SIG-M5 treated with dmso at 0.1 percent for 504 hours (cell line): ENCODE measurements at regions not wholly inside any gene's neighbourhood (a gene's known extent, or its start where the extent isn't known, plus 50 kb on each side); places are given as distances from the start of the nearest gene placed in this dataset.
"Not testable (repeated sequence)": the region's sequence is repeated elsewhere in the genome, so short reads cannot be mapped to it uniquely, and the experiment has no call there.

Experiments used
- DNase-seq: peaks from one replicate; lab custom pipeline; 2025; ENCODE audit not compliant: unreplicated experiment; lab: John Stamatoyannopoulos, UW

- DNase-seq: no peak
Observed at GRCh38 chr12:83642205-83642604, 955.5 kb downstream of the TMTC2 start.

GRCh38 chr12:83641789-83642188, 955.1 kb downstream of the TMTC2 start:
- no peak for DNase-seq

GRCh38 chr12:83634726-83635267, 948.1 kb downstream of the TMTC2 start:
- no peak for DNase-seq

DNA sequence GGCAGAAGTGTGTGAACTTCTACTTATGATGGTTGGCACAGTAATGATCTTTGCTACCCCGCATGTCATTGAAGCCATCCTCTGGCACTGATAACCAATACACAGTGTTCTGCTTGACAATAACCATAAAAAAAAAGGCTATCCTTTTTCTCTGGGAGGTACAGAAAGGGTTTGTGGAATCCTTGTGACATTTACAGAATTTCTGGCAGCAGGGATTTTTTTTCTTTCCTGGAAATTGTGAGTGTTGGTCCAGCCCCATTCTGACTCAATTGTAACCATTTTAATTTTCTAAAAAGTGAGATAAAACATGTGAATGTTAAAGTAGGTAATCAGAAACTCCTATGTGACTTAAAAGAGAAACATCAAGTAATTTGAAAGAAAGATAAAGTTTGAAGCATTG, 943.8 kb downstream of the TMTC2 start:
- no peak for DNase-seq

GRCh38 chr12:83629931-83630330, 943.2 kb downstream of the TMTC2 start:
- no peak for DNase-seq

GRCh38 chr12:83622205-83622604, 935.5 kb downstream of the TMTC2 start:
- no peak for DNase-seq

- DNase-seq: no peak
Observed at GRCh38 chr12:83619973-83620372, 933.3 kb downstream of the TMTC2 start.

GRCh38 chr12:83615152-83615551, 928.4 kb downstream of the TMTC2 start:
- no peak for DNase-seq

GRCh38 chr12:83613586-83614110, 926.9 kb downstream of the TMTC2 start:
- DNase-seq: no peak

GRCh38 chr12:83603106-83603505, 916.4 kb downstream of the TMTC2 start:
- no peak for DNase-seq

- DNase-seq: no peak
Observed at GRCh38 chr12:83575326-83575725, 888.6 kb downstream of the TMTC2 start.

DNA sequence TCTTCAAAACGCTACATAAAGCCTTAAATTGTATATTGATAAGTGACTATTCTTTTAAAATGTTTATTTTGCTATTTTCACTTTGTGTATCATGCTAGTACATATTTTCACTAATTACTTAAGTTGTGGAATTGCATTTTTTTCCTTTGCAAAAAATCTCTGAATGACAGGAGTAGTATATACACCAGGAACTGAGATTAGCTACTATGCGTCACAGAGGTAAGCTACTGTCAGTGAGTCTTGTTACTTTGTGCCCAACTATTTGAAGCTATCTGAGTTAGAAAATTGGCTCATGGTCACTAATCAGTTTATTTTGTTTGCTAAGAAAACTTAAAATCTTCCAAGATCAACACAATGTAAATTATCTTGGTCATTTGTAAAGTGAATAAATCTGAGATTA, 887.4 kb downstream of the TMTC2 start:
- no peak for DNase-seq

GRCh38 chr12:83573671-83574070, 887.0 kb downstream of the TMTC2 start:
- DNase-seq: peak; percentile 56

GRCh38 chr12:83559650-83560049, 872.9 kb downstream of the TMTC2 start:
- no peak for DNase-seq

GRCh38 chr12:83556040-83556439, 869.3 kb downstream of the TMTC2 start:
- DNase-seq: not testable (repeated sequence)

DNA sequence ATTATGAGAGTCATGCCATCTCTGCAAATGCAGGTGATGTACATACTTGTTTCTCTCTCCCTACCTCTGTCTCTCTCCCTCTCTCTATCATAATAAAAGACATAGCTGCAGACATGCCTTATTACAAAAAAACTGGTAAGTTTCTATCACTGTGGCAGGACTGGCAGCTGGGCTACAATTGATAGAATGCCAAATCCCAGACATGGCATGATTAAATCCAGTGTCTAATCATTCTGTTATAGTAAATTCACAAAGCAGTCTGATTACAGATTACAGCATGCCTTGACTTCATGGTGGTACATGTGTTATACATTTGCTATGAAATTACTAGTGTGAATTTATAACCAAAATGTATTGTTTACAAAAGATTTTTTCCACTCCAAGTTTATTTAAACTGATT, 854.7 kb downstream of the TMTC2 start:
- no peak for DNase-seq

- no peak for DNase-seq
Observed at GRCh38 chr12:83538361-83538965, 851.8 kb downstream of the TMTC2 start.

- no peak for DNase-seq
Observed at GRCh38 chr12:83537428-83538053, 850.8 kb downstream of the TMTC2 start.

- no peak for DNase-seq
Observed at GRCh38 chr12:83536496-83536895, 849.8 kb downstream of the TMTC2 start.

DNA sequence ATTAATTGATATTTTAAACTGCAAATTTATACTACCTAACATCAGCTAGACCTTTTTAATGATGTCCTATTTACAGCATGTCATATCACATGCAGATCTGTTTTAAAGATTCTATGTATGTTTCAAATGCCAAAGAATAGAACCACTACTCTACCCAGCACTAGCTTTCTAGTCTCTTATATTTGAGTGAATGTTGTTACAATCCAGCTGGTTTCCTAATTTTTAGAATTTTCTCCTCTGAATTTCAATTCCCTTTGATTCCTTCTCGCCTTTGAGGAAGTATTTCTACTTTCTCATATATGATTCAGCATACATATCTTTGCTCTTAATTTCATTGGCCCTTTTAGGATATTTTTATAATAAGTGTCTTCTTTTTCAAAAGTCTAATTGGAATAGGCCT, 841.9 kb downstream of the TMTC2 start:
- no peak for DNase-seq

DNA sequence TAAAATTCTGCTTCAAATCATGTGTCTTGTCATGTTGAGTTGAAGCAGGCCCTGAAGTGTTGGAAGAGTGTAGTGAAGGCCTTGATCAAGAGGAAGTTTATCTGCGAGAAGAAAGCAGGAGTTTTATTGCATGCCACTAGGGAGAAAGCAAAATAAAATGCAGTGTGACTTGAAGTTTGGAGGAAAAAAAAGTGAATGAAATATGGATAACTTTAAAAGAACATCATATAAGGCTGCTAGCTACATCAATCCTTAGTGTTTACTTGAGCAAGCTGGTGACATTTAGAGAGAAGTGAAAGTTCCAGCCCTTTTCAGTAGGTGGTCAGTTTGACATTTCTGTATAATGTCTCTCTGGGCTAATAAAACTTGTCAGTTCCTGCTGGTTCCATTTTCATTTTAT, 841.1 kb downstream of the TMTC2 start:
- DNase-seq: no peak

DNA sequence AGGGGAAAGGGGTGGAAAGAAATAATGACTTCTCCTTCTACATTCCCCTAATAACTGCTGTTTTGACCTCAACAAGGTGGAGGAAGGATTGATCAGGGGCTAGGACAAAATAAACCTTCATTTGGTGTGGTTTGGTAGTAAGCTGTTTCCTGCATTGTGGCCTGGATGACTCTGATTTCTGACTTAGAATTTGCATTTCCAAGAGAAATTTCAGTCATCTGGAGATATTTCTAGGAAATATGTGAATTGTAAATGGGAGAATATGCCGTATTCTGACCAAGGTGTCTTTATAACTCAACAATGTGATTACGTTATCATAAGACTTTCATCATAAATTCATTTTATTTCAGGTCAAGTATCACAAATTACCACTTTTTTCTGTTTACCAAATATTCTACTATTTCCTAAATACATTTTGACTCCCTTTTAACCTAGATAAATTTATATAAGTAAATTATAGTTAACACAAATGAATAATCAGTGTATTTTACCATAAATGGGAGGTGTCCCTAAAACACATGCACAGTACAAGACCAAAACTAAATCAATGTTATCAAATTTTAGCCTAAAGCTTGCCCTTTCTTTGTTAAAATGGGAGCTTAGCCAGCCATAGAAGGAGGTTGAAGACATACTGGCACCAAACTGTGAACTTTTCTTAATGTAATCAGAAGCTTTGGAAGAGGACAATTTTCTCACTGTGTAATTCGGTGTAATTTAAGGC, 828.8 kb downstream of the TMTC2 start:
- no peak for DNase-seq
